ENCODE measurements at regions not wholly inside any gene's neighbourhood (a gene's known extent, or its start where the extent isn't known, plus 50 kb on each side); places are given as distances from the start of the nearest gene placed in this dataset.

DNA sequence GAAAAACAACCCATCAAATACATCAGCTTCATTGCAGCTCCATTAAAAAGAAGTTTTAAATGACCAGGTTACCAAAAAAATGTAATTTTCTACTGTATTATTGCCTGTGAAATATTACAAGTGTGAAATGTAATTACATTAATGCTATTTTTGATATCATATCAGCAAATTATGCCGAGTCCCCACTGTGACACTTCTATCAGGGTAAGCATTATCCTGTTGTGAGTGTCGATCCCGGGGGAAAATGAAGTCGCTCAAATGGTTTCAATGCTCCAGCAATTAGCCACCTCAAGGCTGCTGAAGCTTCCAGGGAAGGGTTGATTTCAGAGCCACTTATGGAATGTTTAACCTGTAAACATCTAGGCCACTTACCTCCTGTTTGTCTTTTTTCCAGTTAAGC is 70.4 kb downstream of the RCN1 start:
- Mint-ChIP-seq H3K9me3 (peaks cover 6% of the 10 kb centered on the region), H3K27me3 (ENCODE audit: low read depth) (peaks cover 23% of the 10 kb centered on the region), H3K4me3 (no peak overlapping the region), H3K4me1 (peaks cover 13% of the 10 kb centered on the region), H3K36me3 (no peaks in the 10 kb centered on the region), H3K27ac (no peak overlapping the region)
- DNase-seq (ENCODE audit: low spot score in 2 of 2, unreplicated experiment in 2 of 2) = no peak
- TF ChIP-seq, protein P1, sequence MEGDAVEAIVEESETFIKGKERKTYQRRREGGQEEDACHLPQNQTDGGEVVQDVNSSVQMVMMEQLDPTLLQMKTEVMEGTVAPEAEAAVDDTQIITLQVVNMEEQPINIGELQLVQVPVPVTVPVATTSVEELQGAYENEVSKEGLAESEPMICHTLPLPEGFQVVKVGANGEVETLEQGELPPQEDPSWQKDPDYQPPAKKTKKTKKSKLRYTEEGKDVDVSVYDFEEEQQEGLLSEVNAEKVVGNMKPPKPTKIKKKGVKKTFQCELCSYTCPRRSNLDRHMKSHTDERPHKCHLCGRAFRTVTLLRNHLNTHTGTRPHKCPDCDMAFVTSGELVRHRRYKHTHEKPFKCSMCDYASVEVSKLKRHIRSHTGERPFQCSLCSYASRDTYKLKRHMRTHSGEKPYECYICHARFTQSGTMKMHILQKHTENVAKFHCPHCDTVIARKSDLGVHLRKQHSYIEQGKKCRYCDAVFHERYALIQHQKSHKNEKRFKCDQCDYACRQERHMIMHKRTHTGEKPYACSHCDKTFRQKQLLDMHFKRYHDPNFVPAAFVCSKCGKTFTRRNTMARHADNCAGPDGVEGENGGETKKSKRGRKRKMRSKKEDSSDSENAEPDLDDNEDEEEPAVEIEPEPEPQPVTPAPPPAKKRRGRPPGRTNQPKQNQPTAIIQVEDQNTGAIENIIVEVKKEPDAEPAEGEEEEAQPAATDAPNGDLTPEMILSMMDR (IDR thresholded peaks at IDR 0.05; ENCODE audit: unreplicated experiment) = no peak

GRCh38 chr11:32162351-32162750 is 71.5 kb downstream of the RCN1 start:
- H3K9me3 Mint-ChIP-seq = no peaks in the 10 kb centered on the region
- H3K4me1 Mint-ChIP-seq = peaks cover 13% of the 10 kb centered on the region
- DNase-seq (ENCODE audit: low spot score in 2 of 2, unreplicated experiment in 2 of 2) = no peak
- H3K27me3 Mint-ChIP-seq (ENCODE audit: low read depth) = peaks cover 23% of the 10 kb centered on the region
- TF ChIP-seq, protein P1 (IDR thresholded peaks at IDR 0.05; ENCODE audit: unreplicated experiment) = no peak
- H3K4me3 Mint-ChIP-seq = no peak overlapping the region
- H3K36me3 Mint-ChIP-seq = no peaks in the 10 kb centered on the region
- no peak overlapping the region for H3K27ac Mint-ChIP-seq

- Mint-ChIP-seq H3K4me1 (peaks cover 13% of the 10 kb centered on the region), H3K9me3 (no peaks in the 10 kb centered on the region), H3K4me3 (no peak overlapping the region), H3K27ac (no peak overlapping the region), H3K36me3 (no peaks in the 10 kb centered on the region), H3K27me3 (ENCODE audit: low read depth) (peaks cover 23% of the 10 kb centered on the region)
- TF ChIP-seq, protein P1 (IDR thresholded peaks at IDR 0.05; ENCODE audit: unreplicated experiment) = no peak
- DNase-seq (ENCODE audit: low spot score in 2 of 2, unreplicated experiment in 2 of 2) = no peak
Observed at GRCh38 chr11:32162906-32163305, 72.0 kb downstream of the RCN1 start.

DNA sequence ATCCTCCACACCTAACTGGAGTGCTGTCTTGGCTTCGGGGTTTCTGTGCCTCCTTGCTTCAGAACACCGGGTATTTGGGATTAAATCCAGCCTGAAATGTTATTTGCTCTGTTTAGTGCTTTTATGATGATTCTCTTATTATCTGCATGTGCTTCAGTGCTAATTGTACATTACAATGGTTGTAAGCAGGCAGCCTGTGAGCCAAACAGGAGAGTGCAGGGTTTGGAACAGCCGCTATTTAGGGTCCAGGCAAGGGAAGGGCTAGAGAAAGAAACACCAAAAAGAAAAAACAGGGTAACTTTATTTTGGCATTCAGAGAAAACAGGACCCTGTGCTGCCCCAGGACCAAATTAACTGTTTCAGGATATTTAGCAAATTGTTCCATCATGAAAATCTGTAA is 72.7 kb downstream of the RCN1 start:
- peaks cover 23% of the 10 kb centered on the region for H3K27me3 Mint-ChIP-seq (ENCODE audit: low read depth)
- DNase-seq (ENCODE audit: low spot score in 2 of 2, unreplicated experiment in 2 of 2) = no peak
- no peaks in the 10 kb centered on the region for H3K9me3 Mint-ChIP-seq
- H3K36me3 Mint-ChIP-seq = no peaks in the 10 kb centered on the region
- no peak overlapping the region for H3K27ac Mint-ChIP-seq
- H3K4me1 Mint-ChIP-seq = peaks cover 13% of the 10 kb centered on the region
- H3K4me3 Mint-ChIP-seq = no peak overlapping the region
- TF ChIP-seq, protein P1 (IDR thresholded peaks at IDR 0.05; ENCODE audit: unreplicated experiment) = no peak

- peaks cover 13% of the 10 kb centered on the region for H3K4me1 Mint-ChIP-seq
- H3K27me3 Mint-ChIP-seq (ENCODE audit: low read depth) = peaks cover 26% of the 10 kb centered on the region
- TF ChIP-seq, protein P1 (IDR thresholded peaks at IDR 0.05; ENCODE audit: unreplicated experiment) = no peak
- H3K4me3 Mint-ChIP-seq = no peak overlapping the region
- DNase-seq (ENCODE audit: low spot score in 2 of 2, unreplicated experiment in 2 of 2) = no peak
- no peaks in the 10 kb centered on the region for H3K9me3 Mint-ChIP-seq
- H3K36me3 Mint-ChIP-seq = no peaks in the 10 kb centered on the region
- no peak overlapping the region for H3K27ac Mint-ChIP-seq
Observed at GRCh38 chr11:32164836-32165235, 74.0 kb downstream of the RCN1 start.

GRCh38 chr11:32168924-32169323 is 78.0 kb downstream of the RCN1 start:
- Mint-ChIP-seq H3K36me3 (no peaks in the 10 kb centered on the region), H3K27ac (no peak overlapping the region), H3K4me1 (peaks cover 6% of the 10 kb centered on the region), H3K27me3 (ENCODE audit: low read depth) (peaks cover 43% of the 10 kb centered on the region), H3K4me3 (no peak overlapping the region), H3K9me3 (no peaks in the 10 kb centered on the region)
- DNase-seq (ENCODE audit: low spot score in 2 of 2, unreplicated experiment in 2 of 2) = no peak
- TF ChIP-seq, protein P1 (IDR thresholded peaks at IDR 0.05; ENCODE audit: unreplicated experiment) = no peak

All from mesothelial cell of epicardium (in vitro differentiated cells).